Astrocyte of the cerebellum (primary cell): ENCODE measurements at regions not wholly inside any gene's neighbourhood (a gene's known extent, or its start where the extent isn't known, plus 50 kb on each side); places are given as distances from the start of the nearest gene placed in this dataset.

ENCODE experiments used
- DNase-seq: peaks from one replicate; pipeline ENCODE4 v3.0.0-alpha.2; 2011; ENCODE audit warnings: low read depth
- H3K4me3 ChIP-seq: 2 replicates; pipeline ENCODE4 v1.5.1; 2011; ENCODE audit warnings: mild to moderate bottlenecking, low read depth, low read length, moderate library complexity
- in situ Hi-C: cut with HindIII; loops from 2 replicates; pipeline ENCODE4 v1.10.0; 2017; ENCODE audit warnings: low sequenced_read_pairs
- TF ChIP-seq, protein P1 (sequence below): IDR thresholded peaks from 2 replicates; pipeline ENCODE4 v1.5.1; 2012; ENCODE audit warnings: low read length, low read depth, moderate library complexity, mild to moderate bottlenecking; ENCODE audit errors: missing control alignments

- H3K4me3 ChIP-seq = no peak overlapping the region
- in situ Hi-C loops = no loop called here
- TF ChIP-seq, protein P1, sequence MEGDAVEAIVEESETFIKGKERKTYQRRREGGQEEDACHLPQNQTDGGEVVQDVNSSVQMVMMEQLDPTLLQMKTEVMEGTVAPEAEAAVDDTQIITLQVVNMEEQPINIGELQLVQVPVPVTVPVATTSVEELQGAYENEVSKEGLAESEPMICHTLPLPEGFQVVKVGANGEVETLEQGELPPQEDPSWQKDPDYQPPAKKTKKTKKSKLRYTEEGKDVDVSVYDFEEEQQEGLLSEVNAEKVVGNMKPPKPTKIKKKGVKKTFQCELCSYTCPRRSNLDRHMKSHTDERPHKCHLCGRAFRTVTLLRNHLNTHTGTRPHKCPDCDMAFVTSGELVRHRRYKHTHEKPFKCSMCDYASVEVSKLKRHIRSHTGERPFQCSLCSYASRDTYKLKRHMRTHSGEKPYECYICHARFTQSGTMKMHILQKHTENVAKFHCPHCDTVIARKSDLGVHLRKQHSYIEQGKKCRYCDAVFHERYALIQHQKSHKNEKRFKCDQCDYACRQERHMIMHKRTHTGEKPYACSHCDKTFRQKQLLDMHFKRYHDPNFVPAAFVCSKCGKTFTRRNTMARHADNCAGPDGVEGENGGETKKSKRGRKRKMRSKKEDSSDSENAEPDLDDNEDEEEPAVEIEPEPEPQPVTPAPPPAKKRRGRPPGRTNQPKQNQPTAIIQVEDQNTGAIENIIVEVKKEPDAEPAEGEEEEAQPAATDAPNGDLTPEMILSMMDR = peak; percentile 22
- peak; percentile 19 for DNase-seq
Observed at GRCh38 chr7:118104812-118105441, 79.0 kb upstream of the LSM8 start.

- H3K4me3 ChIP-seq = no peak overlapping the region
- in situ Hi-C loops = no loop called here
- TF ChIP-seq, protein P1 = no peak
- no peak for DNase-seq
Observed at GRCh38 chr7:118109607-118110006, 74.4 kb upstream of the LSM8 start.

DNA sequence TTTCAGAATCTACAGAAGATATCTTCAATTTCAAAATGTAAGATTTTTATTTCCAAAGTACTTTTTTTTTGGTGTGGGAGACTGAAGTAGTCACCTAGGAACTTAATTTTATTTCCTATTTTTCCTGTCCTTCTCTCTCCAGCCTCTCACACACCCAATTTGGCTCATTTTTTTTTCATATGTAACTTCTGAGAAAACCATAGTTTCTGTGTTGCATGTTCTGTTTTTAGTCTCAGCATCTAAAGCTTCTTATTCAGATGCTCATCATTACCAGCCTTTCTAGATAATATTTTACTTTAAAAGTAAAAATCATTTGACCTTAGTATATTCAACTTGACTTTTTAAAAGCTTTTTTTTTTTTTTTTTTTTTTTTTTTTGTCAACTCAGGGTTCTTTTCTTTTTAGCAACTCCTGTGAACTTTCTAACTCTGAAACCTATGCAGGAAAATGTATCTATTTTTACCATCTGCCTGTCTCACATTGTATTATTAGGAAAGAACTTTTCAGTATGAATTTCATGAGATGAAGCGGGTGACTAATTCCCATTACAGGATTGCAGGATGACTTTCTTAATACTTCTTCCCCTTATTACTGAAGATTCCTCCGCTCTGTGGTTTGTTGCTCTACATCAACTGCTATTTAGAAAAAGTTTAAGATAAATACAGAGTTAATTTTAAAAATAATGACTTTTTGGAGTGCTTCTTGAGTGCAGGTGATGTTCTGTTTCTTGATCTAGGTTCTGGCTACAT is 73.6 kb upstream of the LSM8 start:
- TF ChIP-seq, protein P1 = no peak
- H3K4me3 ChIP-seq = no peak overlapping the region
- no peak for DNase-seq
- in situ Hi-C loops = no loop called here

- DNase-seq = no peak
- TF ChIP-seq, protein P1 = no peak
- no peak overlapping the region for H3K4me3 ChIP-seq
- in situ Hi-C loops = no loop called here
Observed at GRCh38 chr7:118111347-118111746, 72.6 kb upstream of the LSM8 start.

GRCh38 chr7:118114175-118114574 is 69.8 kb upstream of the LSM8 start:
- TF ChIP-seq, protein P1 = no peak
- no peak for DNase-seq
- no peak overlapping the region for H3K4me3 ChIP-seq
- in situ Hi-C loops = no loop called here

DNA sequence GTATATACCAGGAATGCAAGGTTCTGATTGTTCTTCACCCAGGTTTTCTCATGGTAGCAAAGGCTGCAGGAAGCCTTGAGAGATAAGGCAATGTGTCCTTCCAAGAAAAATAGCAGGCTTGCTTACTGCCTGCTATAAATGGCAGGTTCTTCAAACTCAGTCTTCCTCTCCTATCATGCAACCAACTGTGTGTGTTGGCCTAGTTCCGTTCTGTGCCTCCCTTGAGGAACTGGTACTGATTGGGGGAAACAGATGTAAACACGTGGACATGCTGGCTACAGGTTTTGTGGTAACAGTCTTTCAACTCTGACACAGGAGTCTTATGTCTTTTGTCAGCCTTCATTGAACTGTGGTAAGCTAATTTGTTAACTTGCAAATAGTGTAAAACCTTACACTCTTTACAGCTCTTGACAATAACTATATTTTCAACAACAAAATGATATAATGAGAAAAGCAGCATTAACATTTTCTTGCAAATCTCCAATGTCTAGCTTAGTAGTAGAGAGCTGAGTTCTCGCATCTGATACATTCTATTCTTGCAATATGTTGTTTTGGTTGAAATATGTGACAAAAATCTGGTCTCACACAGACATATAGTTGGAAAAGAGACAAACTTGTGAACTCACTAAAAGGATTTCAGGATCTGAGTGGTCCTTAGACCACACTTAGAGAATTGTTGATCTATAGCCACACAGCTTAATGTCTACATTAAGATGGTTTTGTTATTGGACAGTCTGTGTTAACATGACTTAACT is 54.7 kb upstream of the LSM8 start:
- no peak overlapping the region for H3K4me3 ChIP-seq
- no peak for DNase-seq
- TF ChIP-seq, protein P1 = no peak
- in situ Hi-C loops = no loop called here
